ENCODE measurements at regions not wholly inside any gene's neighbourhood (a gene's known extent, or its start where the extent isn't known, plus 50 kb on each side); places are given as distances from the start of the nearest gene placed in this dataset.

- peaks cover 0 to 2% (median 0%) of the 10 kb centered on the region in 8 donors for H3K9me3 ChIP-seq
- WGBS, 5 donors: 57 to 78% (median 61%) methylated on average over 1 of the region's 1 CpG
- intact Hi-C loops (cut with DNase I; ENCODE audit: low total_unique reads): no loop called here
These were observed 227.5 kb upstream of the CHRM2 start for GRCh38 chr7:136640977-136641376.

DNA sequence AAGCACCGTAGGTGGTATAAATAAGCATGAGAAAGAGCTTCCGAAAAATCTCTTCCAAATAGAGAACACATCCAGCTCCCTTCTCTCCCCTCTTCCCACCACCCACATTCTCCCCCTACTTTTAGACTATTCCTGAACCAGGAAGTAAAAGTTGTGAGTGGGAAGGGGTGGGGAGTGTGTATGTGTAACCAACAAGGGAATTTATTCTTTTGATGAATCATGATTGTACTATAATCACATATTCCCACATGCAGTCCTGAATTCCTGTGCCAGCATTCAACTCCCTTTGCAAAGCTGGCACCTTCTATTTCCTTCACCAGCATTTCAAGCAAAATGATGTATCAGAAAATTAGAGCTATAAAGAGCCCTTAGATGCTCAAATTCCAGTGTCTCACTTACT lies 230.6 kb upstream of the CHRM2 start:
- intact Hi-C loops (cut with DNase I; ENCODE audit: low total_unique reads): no loop called here

More at GRCh38 chr7:136640977-136641376, 227.5 kb upstream of the CHRM2 start:
- no peaks in the 10 kb centered on the region for H3K36me3 ChIP-seq
- H3K27ac ChIP-seq: no peak overlapping the region
- H3K27me3 ChIP-seq (replicated peaks in 1 of 7): no peaks in the 10 kb centered on the region
- no peak for DNase-seq
- no peak for TF ChIP-seq POLR2A (IDR thresholded peaks at IDR 0.05)
- no peak for TF ChIP-seq POLR2AphosphoS5 (IDR thresholded peaks at IDR 0.05)
- TF ChIP-seq, protein P1, sequence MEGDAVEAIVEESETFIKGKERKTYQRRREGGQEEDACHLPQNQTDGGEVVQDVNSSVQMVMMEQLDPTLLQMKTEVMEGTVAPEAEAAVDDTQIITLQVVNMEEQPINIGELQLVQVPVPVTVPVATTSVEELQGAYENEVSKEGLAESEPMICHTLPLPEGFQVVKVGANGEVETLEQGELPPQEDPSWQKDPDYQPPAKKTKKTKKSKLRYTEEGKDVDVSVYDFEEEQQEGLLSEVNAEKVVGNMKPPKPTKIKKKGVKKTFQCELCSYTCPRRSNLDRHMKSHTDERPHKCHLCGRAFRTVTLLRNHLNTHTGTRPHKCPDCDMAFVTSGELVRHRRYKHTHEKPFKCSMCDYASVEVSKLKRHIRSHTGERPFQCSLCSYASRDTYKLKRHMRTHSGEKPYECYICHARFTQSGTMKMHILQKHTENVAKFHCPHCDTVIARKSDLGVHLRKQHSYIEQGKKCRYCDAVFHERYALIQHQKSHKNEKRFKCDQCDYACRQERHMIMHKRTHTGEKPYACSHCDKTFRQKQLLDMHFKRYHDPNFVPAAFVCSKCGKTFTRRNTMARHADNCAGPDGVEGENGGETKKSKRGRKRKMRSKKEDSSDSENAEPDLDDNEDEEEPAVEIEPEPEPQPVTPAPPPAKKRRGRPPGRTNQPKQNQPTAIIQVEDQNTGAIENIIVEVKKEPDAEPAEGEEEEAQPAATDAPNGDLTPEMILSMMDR (IDR thresholded peaks at IDR 0.05 in 8 of 11, conservative IDR thresholded peaks at IDR 0.05 in 3 of 11): no peak
- H3K4me1 ChIP-seq: no peaks in the 10 kb centered on the region
- no peak overlapping the region for H3K4me3 ChIP-seq

DNA sequence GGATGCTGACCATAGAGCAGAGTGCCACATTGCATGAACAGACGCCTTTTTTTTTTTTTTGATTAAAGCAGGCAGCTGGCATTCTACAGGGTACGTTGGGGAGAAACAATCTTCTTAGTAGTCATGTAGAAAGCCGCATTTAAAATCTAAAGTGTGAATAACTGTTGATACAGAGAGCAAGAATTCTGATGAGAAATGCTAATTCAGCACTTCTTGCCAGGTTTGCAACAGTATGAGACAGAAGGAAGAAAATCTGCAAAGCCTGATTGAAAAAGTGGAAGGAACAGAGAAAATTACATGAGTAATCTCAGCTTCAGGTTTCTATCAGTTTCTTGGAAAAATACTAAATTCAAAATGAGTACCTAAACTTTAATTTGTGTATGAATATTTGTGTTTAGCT lies 232.7 kb upstream of the CHRM2 start:
- intact Hi-C loops (cut with DNase I; ENCODE audit: low total_unique reads): no loop called here
- H3K36me3 ChIP-seq: no peaks in the 10 kb centered on the region
- H3K27ac ChIP-seq: no peak overlapping the region
- 66 to 80% (median 74%) methylated on average over 3 of the region's 3 CpGs for WGBS, 5 donors
- DNase-seq: no peak
- TF ChIP-seq, protein P1 (IDR thresholded peaks at IDR 0.05 in 8 of 11, conservative IDR thresholded peaks at IDR 0.05 in 3 of 11): no peak
- no peak for TF ChIP-seq POLR2A (IDR thresholded peaks at IDR 0.05)
- TF ChIP-seq POLR2AphosphoS5 (IDR thresholded peaks at IDR 0.05): no peak
- no peaks in the 10 kb centered on the region for H3K4me1 ChIP-seq
- H3K9me3 ChIP-seq: peaks cover 0 to 11% (median 0%) of the 10 kb centered on the region in 8 donors
- H3K27me3 ChIP-seq (replicated peaks in 1 of 7): no peaks in the 10 kb centered on the region
- no peak overlapping the region for H3K4me3 ChIP-seq

More for the DNA sequence above, 230.6 kb upstream of the CHRM2 start:
- Histone ChIP-seq H3K27ac (no peak overlapping the region), H3K4me3 (no peak overlapping the region), H3K4me1 (no peaks in the 10 kb centered on the region), H3K36me3 (no peaks in the 10 kb centered on the region), H3K9me3 (peaks cover 0 to 6% (median 0%) of the 10 kb centered on the region in 8 donors), H3K27me3 (replicated peaks in 1 of 7) (no peaks in the 10 kb centered on the region)
- DNase-seq: no peak
- TF ChIP-seq POLR2AphosphoS5 (IDR thresholded peaks at IDR 0.05) (no peak), POLR2A (IDR thresholded peaks at IDR 0.05) (no peak)
- TF ChIP-seq, protein P1 (IDR thresholded peaks at IDR 0.05 in 8 of 11, conservative IDR thresholded peaks at IDR 0.05 in 3 of 11): no peak
- WGBS, 5 donors: 72 to 90% (median 88%) methylated on average over 2 of the region's 2 CpGs

DNA sequence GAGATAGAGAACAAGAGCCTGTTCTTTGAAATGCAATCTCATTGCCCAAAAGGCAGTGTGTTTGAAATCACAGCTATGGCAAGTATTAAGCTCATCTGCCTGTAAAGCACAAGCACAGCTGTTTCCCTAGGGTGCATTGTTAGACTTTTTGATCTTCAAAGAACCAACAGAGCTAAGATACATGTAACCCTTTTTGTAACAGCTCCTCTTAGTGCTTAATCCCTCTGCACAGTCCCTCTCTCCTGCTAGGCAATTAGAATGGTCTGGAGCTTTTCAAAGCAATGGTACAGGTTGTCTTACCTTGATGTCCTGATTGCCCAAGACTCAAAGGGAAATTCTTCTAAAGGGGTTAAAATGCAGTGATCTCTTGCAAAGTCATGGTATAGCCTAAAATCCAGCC lies 249.6 kb upstream of the CHRM2 start:
- Histone ChIP-seq H3K4me3 (no peak overlapping the region), H3K27ac (no peak overlapping the region), H3K36me3 (no peaks in the 10 kb centered on the region), H3K9me3 (peaks cover 0 to 31% (median 7%) of the 10 kb centered on the region in 8 donors), H3K4me1 (no peaks in the 10 kb centered on the region), H3K27me3 (replicated peaks in 1 of 7) (no peaks in the 10 kb centered on the region)
- TF ChIP-seq, protein P1 (IDR thresholded peaks at IDR 0.05 in 8 of 11, conservative IDR thresholded peaks at IDR 0.05 in 3 of 11): no peak
- DNase-seq: no peak
- intact Hi-C loops (cut with DNase I; ENCODE audit: low total_unique reads): no loop called here
